CD4-positive, CD25-positive, alpha-beta regulatory T cell (primary cell): ENCODE measurements at regions not wholly inside any gene's neighbourhood (a gene's known extent, or its start where the extent isn't known, plus 50 kb on each side); places are given as distances from the start of the nearest gene placed in this dataset.

Experiments
- ATAC-seq, 2 donors: fragments of 150-1000 bp; cut with Tn5 transposase; one replicate each; pipeline ENCODE4 v1.10.0; 2021; ENCODE audit warnings: low read depth in 2 of 2, moderate number of reproducible peaks in 2 of 2, moderate library complexity in 1 of 2
- DNase-seq, 3 donors: peaks; one replicate each; pipeline versions ENCODE4 v3.0.0 to v3.0.0-alpha.2; 2012 to 2022; ENCODE audit warnings: mixed read lengths in 1 of 3
- H3K27ac ChIP-seq: one replicate; pipeline ENCODE4 v1.7.0; 2013; ENCODE audit warnings: mild to moderate bottlenecking, low read length; ENCODE audit not compliant: insufficient read depth, poor library complexity, severe bottlenecking
- H3K27me3 ChIP-seq: one replicate; pipeline ENCODE4 v1.7.0; 2013; ENCODE audit warnings: low read length; ENCODE audit not compliant: control insufficient read depth, insufficient read depth
- H3K36me3 ChIP-seq: one replicate; pipeline ENCODE4 v1.7.0; 2013; ENCODE audit warnings: mild to moderate bottlenecking, low read length, moderate library complexity; ENCODE audit not compliant: control insufficient read depth, insufficient read depth
- H3K4me1 ChIP-seq: 2 replicates; pipeline ENCODE4 v1.7.0; 2013; ENCODE audit warnings: mild to moderate bottlenecking, low read length; ENCODE audit not compliant: insufficient read depth, control insufficient read depth, poor library complexity, severe bottlenecking
- H3K4me3 ChIP-seq: one replicate; pipeline ENCODE4 v1.7.0; 2013; ENCODE audit warnings: low read depth, mild to moderate bottlenecking, low read length, moderate library complexity
- H3K9me3 ChIP-seq, 2 experiments: 1 replicate in 1 of 2; 2 replicates in 1 of 2; pipeline ENCODE4 v1.7.0; 2013; ENCODE audit warnings: low read length in 2 of 2, mild to moderate bottlenecking in 1 of 2, moderate library complexity in 1 of 2; ENCODE audit not compliant: control insufficient read depth in 2 of 2
- H3K27ac Mint-ChIP-seq, 3 donors: one replicate each; pipeline ENCODE4 v1.8.0; 2020 to 2022; ENCODE audit warnings: mild to moderate bottlenecking in 3 of 3, mixed read lengths in 3 of 3, moderate library complexity in 2 of 3
- H3K27me3 Mint-ChIP-seq: one replicate; pipeline ENCODE4 v1.8.0; 2022; ENCODE audit warnings: mild to moderate bottlenecking, mixed read lengths
- H3K36me3 Mint-ChIP-seq: one replicate; pipeline ENCODE4 v1.8.0; 2020; ENCODE audit warnings: mixed read lengths
- H3K4me1 Mint-ChIP-seq, 4 donors: one replicate each; pipeline ENCODE4 v1.8.0; 2020 to 2022; ENCODE audit warnings: mixed read lengths in 4 of 4, mild to moderate bottlenecking in 1 of 4
- H3K4me3 Mint-ChIP-seq, 4 donors: one replicate each; pipeline ENCODE4 v1.8.0; 2020 to 2022; ENCODE audit warnings: mild to moderate bottlenecking in 4 of 4, mixed read lengths in 4 of 4, moderate library complexity in 3 of 4
- H3K9me3 Mint-ChIP-seq, 7 donors: one replicate each; pipeline ENCODE4 v1.8.0; 2020 to 2022; ENCODE audit warnings: mixed read lengths in 7 of 7, mild to moderate bottlenecking in 3 of 7, moderate library complexity in 2 of 7

DNA sequence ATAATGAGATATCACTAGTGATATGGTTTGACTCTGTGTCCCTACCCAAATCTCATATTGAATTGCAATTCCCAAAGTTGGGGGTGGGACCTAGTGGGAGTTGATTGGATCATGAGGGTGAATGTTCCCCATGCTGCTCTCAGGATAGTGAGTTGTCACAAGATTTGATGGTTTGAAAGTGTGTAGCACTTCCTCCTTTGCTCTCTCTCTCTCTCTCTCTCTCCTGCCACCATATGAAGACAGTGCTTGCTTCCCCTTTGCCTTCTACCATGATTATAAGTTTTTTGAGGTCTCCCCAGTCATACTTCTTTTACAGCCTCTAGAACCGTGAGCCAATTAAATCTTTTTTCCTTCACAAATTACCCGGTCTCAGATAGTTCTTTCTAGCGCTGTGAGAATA lies 1002.0 kb upstream of the ADGRB3 start:
- H3K36me3 ChIP-seq, result no peaks in the 10 kb centered on the region
- Mint-ChIP-seq H3K9me3 (peaks cover 4 to 14% (median 7%) of the 10 kb centered on the region in 7 donors), H3K4me1 (no peaks in the 10 kb centered on the region), H3K27me3 (no peaks in the 10 kb centered on the region), H3K36me3 (no peaks in the 10 kb centered on the region), H3K27ac (no peak overlapping the region), H3K4me3 (no peak overlapping the region)
- DNase-seq (no peak), ATAC-seq (no peak)
- H3K9me3 ChIP-seq, result peaks cover 2 to 15% of the 10 kb centered on the region in 2 experiments
- no peaks in the 10 kb centered on the region for H3K4me1 ChIP-seq
- no peak overlapping the region for H3K27ac ChIP-seq
- no peak overlapping the region for H3K4me3 ChIP-seq
- H3K27me3 ChIP-seq, result no peaks in the 10 kb centered on the region

DNA sequence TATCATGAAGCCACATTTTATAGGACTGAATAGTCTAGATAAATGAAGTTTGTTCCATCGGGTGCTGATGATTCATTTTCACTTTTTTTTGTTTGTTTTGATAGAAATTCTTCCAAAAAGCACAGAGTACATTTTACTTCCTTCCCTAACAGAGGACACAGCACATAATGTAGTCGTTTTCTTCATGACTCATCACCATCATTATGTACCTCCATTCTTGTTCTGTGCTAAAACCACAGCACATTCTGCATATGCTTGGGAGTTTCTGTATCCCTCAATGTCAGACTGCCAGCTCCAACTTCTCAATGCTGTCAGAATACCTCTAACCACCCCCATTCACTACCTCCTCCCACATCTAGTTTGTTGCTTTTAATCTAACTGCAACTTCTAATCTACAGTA lies 1004.9 kb upstream of the ADGRB3 start:
- ATAC-seq, result no peak
- Mint-ChIP-seq H3K36me3 (no peaks in the 10 kb centered on the region), H3K4me3 (no peak overlapping the region), H3K27ac (no peak overlapping the region), H3K4me1 (no peaks in the 10 kb centered on the region), H3K27me3 (no peaks in the 10 kb centered on the region), H3K9me3 (peaks cover 4 to 11% (median 10%) of the 10 kb centered on the region in 7 donors)
- no peak overlapping the region for H3K4me3 ChIP-seq
- DNase-seq, result no peak
- H3K4me1 ChIP-seq, result no peaks in the 10 kb centered on the region
- no peaks in the 10 kb centered on the region for H3K36me3 ChIP-seq
- H3K27ac ChIP-seq, result no peak overlapping the region
- H3K9me3 ChIP-seq, result peaks cover 2 to 15% of the 10 kb centered on the region in 2 experiments
- H3K27me3 ChIP-seq, result no peaks in the 10 kb centered on the region

DNA sequence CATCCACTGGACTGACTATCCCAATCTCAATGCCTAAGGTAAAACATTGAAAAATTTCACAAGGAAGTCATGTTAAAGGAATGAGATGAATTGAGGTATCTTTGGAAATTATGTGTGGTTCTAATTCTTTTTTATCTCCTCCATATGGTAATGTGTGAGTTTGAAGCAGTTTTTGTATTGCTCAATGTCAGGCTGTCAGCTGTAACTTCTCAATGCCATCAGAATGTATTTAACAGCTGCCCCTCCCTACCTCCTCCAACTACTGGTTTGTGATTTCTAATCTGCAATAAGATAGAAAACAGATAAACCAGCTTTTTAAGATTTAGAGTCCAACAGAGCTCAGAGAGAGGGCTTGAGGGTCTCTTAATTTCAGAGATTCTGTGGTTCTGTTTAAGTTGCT lies 1005.8 kb upstream of the ADGRB3 start:
- H3K4me3 Mint-ChIP-seq, result no peak overlapping the region
- H3K27ac Mint-ChIP-seq, result no peak overlapping the region
- no peak for ATAC-seq

DNA sequence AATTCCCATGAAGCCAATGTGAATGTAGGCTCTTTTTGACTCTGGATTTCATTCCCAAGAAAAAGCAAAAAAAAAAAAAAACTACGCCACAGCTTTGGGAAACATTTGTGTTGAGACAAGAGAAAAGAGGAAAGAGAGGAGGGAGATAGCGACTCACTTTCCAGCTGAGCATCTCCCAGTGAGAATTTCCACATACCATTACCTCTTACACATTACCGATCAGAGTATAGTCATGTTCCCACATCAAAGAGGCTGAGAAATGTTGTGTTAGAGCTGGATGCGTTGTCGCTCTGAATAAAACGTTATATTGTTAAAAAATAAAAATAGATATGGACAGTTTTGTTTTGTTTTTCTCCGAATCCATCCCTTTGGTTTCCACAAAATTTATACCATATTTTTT lies 1019.3 kb upstream of the ADGRB3 start:
- no peaks in the 10 kb centered on the region for H3K4me1 Mint-ChIP-seq
- Histone ChIP-seq H3K36me3 (no peaks in the 10 kb centered on the region), H3K4me3 (no peak overlapping the region), H3K9me3 (no peaks in the 10 kb centered on the region), H3K27ac (no peak overlapping the region), H3K4me1 (no peaks in the 10 kb centered on the region), H3K27me3 (no peaks in the 10 kb centered on the region)
- H3K36me3 Mint-ChIP-seq, result no peaks in the 10 kb centered on the region
- ATAC-seq (no peak), DNase-seq (no peak)
- H3K4me3 Mint-ChIP-seq, result no peak overlapping the region
- H3K27me3 Mint-ChIP-seq, result no peaks in the 10 kb centered on the region
- H3K9me3 Mint-ChIP-seq, result peaks cover 4 to 27% (median 7%) of the 10 kb centered on the region in 7 donors
- no peak overlapping the region for H3K27ac Mint-ChIP-seq

More for the DNA sequence above, 1005.8 kb upstream of the ADGRB3 start:
- H3K9me3 ChIP-seq, result peaks cover 2 to 9% of the 10 kb centered on the region in 2 experiments
- no peaks in the 10 kb centered on the region for H3K36me3 Mint-ChIP-seq
- peaks cover 4 to 11% (median 10%) of the 10 kb centered on the region in 7 donors for H3K9me3 Mint-ChIP-seq
- H3K4me1 Mint-ChIP-seq, result no peaks in the 10 kb centered on the region
- H3K36me3 ChIP-seq, result no peaks in the 10 kb centered on the region
- H3K27ac ChIP-seq, result no peak overlapping the region
- no peaks in the 10 kb centered on the region for H3K27me3 ChIP-seq
- DNase-seq, result no peak
- H3K4me1 ChIP-seq, result no peaks in the 10 kb centered on the region
- no peak overlapping the region for H3K4me3 ChIP-seq
- no peaks in the 10 kb centered on the region for H3K27me3 Mint-ChIP-seq

DNA sequence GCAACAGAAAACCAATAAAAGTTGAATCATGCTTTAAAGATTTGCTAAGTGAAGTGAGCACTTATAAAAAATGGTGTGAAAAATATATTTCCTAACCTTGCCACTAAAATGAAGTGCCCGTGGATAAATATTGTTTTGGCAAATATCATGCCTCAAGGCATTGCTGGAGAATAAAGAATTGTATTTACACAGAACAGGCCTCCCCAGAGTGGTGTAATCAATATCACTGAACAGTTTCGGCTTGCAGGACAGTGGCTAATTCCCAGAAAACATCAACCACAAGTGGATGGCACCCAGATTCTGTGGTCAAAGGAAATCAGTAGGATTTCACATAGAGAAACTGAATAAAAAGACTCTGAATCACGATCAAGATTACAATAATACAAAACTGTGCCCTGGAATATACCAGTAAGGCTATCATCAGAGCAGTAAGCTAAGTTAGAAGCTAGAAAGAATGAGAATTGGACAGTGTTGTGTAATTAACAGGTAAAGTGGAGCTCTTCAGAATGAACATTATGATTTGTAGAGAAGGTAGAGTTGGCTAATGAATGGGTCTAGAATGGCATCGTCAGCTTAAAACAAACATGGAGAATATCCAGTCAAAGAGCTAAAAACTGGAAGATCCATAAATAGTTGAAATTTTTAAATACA lies 1026.9 kb upstream of the ADGRB3 start:
- DNase-seq, result no peak
- no peak overlapping the region for H3K27ac ChIP-seq
- peaks cover 0 to 5% of the 10 kb centered on the region in 2 experiments for H3K9me3 ChIP-seq
- no peaks in the 10 kb centered on the region for H3K27me3 Mint-ChIP-seq
- no peaks in the 10 kb centered on the region for H3K36me3 ChIP-seq
- no peaks in the 10 kb centered on the region for H3K27me3 ChIP-seq
- H3K4me3 ChIP-seq, result no peak overlapping the region
- no peaks in the 10 kb centered on the region for H3K4me1 ChIP-seq
- ATAC-seq, result no peak
- H3K4me3 Mint-ChIP-seq, result no peak overlapping the region
- no peaks in the 10 kb centered on the region for H3K36me3 Mint-ChIP-seq
- no peaks in the 10 kb centered on the region for H3K4me1 Mint-ChIP-seq
- H3K9me3 Mint-ChIP-seq, result peaks cover 1 to 18% (median 5%) of the 10 kb centered on the region in 7 donors
- no peak overlapping the region for H3K27ac Mint-ChIP-seq

DNA sequence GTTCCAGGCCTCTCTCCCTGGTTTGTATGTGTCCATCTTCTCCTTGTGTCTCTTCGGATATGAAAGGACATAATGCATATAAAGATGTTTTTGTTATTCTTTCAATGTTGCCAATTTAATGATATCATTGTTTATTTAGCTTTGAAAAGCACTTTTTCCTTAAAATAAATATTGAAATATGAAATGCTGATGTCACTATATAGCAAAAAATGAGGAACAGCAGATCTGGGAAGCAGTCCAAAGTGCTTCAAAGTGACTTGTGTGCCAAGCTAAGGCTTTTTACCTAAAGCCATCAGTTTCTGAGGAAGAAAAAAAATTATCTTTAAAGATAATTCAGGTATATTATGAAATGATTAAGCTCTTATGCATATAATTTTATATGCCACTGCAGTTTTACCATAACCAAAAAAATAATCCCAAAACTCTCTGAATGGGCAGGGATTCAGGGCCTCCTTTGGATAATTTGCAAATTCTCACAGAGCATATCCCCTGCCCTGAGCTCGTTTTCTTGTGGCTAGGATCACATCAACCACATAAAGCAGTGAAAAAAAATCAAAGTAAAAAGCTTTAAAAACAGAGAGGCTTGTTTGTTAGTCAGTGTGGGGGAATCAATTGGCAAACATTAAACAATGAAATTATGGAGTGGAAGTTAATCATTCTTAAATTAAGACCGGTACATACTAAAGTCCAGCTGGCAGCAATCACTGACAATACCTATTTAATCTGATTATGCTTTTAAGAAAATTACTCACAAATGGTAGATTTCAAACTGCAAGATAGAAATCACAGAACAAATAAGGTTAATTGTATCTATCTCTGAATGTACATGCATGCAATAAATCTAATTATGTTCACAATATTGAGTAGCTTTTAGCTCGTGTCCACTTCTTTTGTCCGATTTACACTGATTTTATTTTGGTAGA lies 1027.9 kb upstream of the ADGRB3 start:
- ATAC-seq, result no peak
- Histone ChIP-seq H3K36me3 (no peaks in the 10 kb centered on the region), H3K27ac (no peak overlapping the region), H3K9me3 (peaks cover 2 to 5% of the 10 kb centered on the region in 2 experiments), H3K27me3 (no peaks in the 10 kb centered on the region), H3K4me1 (no peaks in the 10 kb centered on the region), H3K4me3 (no peak overlapping the region)
- DNase-seq, result no peak
- no peak overlapping the region for H3K27ac Mint-ChIP-seq
- no peaks in the 10 kb centered on the region for H3K27me3 Mint-ChIP-seq
- H3K9me3 Mint-ChIP-seq, result peaks cover 0 to 12% (median 2%) of the 10 kb centered on the region in 7 donors
- no peaks in the 10 kb centered on the region for H3K36me3 Mint-ChIP-seq
- no peaks in the 10 kb centered on the region for H3K4me1 Mint-ChIP-seq
- H3K4me3 Mint-ChIP-seq, result no peak overlapping the region

DNA sequence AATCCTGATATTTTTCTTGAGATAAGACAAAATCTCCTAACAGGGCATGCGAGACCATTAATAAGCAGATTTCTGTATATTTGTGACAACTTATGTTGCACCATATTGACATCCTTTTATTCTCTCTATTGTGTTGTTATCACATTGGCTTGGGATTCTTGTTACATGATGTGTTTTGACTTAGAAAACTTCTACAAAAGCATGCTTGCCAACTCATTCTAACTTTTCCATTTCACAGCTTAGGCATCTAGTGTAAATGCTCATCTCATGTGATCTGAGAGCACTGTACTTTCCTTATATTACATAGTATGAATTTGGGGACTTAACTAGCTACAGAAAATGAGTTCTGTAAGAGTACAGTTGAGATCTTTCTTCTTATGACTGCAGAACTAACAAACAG lies 1040.7 kb upstream of the ADGRB3 start:
- ATAC-seq (no peak), DNase-seq (no peak)
- Histone ChIP-seq H3K27ac (no peak overlapping the region), H3K4me3 (no peak overlapping the region), H3K4me1 (no peaks in the 10 kb centered on the region), H3K9me3 (peaks cover 3 to 7% of the 10 kb centered on the region in 2 experiments), H3K27me3 (no peaks in the 10 kb centered on the region), H3K36me3 (no peaks in the 10 kb centered on the region)
- Mint-ChIP-seq H3K4me3 (no peak overlapping the region), H3K27ac (no peak overlapping the region), H3K9me3 (peaks cover 0 to 15% (median 3%) of the 10 kb centered on the region in 7 donors), H3K27me3 (no peaks in the 10 kb centered on the region), H3K4me1 (no peaks in the 10 kb centered on the region), H3K36me3 (no peaks in the 10 kb centered on the region)
